ENCODE measurements at regions not wholly inside any gene's neighbourhood (a gene's known extent, or its start where the extent isn't known, plus 50 kb on each side); places are given as distances from the start of the nearest gene placed in this dataset.

DNA sequence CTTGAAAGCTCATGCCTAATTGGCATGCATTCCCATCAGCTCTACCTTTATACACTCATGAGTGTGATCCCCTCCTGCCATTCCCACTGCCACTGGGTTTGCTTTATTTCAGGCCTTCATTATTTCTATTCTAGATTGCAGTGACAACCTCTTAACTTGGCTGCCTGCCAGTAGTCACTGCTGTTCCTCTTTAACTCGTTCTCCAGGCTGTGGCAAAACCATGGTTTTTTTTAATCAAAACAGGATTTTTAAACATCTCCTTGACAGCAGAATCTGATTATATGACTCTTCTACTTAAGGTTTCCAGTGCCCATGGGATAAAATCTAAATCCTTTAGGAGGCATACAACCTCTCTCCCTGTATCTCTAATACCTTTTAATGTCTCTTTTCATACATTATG, 223.7 kb upstream of the PCDH15 start:
- TF ChIP-seq, protein P1, sequence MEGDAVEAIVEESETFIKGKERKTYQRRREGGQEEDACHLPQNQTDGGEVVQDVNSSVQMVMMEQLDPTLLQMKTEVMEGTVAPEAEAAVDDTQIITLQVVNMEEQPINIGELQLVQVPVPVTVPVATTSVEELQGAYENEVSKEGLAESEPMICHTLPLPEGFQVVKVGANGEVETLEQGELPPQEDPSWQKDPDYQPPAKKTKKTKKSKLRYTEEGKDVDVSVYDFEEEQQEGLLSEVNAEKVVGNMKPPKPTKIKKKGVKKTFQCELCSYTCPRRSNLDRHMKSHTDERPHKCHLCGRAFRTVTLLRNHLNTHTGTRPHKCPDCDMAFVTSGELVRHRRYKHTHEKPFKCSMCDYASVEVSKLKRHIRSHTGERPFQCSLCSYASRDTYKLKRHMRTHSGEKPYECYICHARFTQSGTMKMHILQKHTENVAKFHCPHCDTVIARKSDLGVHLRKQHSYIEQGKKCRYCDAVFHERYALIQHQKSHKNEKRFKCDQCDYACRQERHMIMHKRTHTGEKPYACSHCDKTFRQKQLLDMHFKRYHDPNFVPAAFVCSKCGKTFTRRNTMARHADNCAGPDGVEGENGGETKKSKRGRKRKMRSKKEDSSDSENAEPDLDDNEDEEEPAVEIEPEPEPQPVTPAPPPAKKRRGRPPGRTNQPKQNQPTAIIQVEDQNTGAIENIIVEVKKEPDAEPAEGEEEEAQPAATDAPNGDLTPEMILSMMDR (IDR thresholded peaks at IDR 0.05; ENCODE audit: insufficient read depth, low read depth, low read length) = no peak
- no peak for TF ChIP-seq EZH2 (IDR thresholded peaks at IDR 0.05; ENCODE audit: insufficient read depth, low read length)

Data from astrocyte (in vitro differentiated cells and primary cell).